ENCODE measurements at regions not wholly inside any gene's neighbourhood (a gene's known extent, or its start where the extent isn't known, plus 50 kb on each side); places are given as distances from the start of the nearest gene placed in this dataset.

DNA sequence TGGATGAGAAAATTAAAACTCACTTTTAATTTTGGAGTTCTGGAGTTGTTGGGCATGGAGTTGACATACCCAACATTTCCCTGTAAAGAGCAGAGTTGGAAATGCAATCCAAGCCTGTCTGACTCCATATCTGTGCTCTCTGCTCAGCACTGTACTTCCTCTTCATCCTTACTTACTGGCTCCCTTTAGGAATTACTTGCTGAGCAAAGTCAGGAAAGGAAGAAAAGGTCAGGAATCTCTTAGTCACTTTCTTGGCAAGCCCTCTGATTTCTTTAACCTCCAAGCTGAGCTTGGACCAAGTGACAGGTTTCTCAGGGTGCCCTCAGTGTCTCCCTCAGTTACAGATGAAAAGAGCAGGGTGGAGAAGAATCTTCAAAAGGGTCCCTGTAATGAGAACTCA, 501.5 kb downstream of the ZIC3 start:
- TF ChIP-seq FOXP2 (optimal IDR thresholded peaks at IDR 0.05; ENCODE audit: borderline replicate concordance, extremely low read depth, extremely low read length, insufficient read depth) (no peak), SIN3A (IDR thresholded peaks at IDR 0.05; ENCODE audit: borderline replicate concordance, insufficient read depth, low read length) (no peak), TAF1 (IDR thresholded peaks at IDR 0.05; ENCODE audit: borderline replicate concordance, insufficient read depth, low read length) (no peak), POLR2AphosphoS5 (IDR thresholded peaks at IDR 0.05; ENCODE audit: low read depth, low read length) (no peak)
- TF ChIP-seq, protein P1, sequence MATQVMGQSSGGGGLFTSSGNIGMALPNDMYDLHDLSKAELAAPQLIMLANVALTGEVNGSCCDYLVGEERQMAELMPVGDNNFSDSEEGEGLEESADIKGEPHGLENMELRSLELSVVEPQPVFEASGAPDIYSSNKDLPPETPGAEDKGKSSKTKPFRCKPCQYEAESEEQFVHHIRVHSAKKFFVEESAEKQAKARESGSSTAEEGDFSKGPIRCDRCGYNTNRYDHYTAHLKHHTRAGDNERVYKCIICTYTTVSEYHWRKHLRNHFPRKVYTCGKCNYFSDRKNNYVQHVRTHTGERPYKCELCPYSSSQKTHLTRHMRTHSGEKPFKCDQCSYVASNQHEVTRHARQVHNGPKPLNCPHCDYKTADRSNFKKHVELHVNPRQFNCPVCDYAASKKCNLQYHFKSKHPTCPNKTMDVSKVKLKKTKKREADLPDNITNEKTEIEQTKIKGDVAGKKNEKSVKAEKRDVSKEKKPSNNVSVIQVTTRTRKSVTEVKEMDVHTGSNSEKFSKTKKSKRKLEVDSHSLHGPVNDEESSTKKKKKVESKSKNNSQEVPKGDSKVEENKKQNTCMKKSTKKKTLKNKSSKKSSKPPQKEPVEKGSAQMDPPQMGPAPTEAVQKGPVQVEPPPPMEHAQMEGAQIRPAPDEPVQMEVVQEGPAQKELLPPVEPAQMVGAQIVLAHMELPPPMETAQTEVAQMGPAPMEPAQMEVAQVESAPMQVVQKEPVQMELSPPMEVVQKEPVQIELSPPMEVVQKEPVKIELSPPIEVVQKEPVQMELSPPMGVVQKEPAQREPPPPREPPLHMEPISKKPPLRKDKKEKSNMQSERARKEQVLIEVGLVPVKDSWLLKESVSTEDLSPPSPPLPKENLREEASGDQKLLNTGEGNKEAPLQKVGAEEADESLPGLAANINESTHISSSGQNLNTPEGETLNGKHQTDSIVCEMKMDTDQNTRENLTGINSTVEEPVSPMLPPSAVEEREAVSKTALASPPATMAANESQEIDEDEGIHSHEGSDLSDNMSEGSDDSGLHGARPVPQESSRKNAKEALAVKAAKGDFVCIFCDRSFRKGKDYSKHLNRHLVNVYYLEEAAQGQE (IDR thresholded peaks at IDR 0.05; ENCODE audit: insufficient read depth in 1 of 2, low read depth in 2 of 2, low read length in 2 of 2) = no peak

DNA sequence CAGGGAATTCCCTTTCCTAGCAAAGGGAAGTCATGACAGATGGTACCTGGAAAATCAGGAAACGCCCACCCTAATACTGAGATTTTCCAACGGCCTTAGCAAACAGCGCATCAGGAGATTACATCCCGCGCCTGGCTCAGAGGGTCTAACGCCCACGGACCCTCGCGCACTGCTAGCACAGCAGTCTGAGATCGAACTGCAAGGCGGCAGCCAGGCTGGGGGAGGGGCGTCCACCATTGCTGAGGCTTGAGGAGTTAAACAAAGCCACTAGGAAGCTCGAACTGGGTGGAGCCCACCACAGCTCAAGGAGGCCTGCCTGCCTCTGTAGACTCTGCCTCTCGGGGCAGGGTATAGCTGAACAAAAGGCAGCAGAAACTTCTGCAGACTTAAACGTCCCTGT, 507.7 kb downstream of the ZIC3 start:
- TF ChIP-seq SIN3A (IDR thresholded peaks at IDR 0.05; ENCODE audit: borderline replicate concordance, insufficient read depth, low read length) = no peak

DNA sequence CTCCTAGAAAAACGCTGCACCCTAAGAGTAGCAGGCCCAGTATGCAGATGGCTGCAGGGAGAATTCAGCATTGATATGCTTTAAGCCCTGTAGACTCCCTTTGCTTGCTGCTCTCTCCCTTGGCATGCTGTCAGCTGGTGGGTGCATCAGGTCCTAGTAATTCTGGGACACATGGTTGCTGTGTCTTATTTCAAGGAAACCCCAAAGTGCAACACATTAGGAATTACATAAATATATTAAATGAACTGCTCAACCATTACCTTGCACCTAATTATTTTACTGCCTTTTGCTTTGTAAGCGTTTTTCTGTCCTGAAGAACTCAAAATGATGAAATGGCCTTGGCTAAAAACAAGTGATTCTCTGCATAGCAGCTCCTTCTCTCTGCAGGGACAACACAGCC, 516.3 kb downstream of the ZIC3 start:
- TF ChIP-seq POLR2AphosphoS5 (IDR thresholded peaks at IDR 0.05; ENCODE audit: low read depth, low read length) (no peak), SIN3A (IDR thresholded peaks at IDR 0.05; ENCODE audit: borderline replicate concordance, insufficient read depth, low read length) (no peak), TAF1 (IDR thresholded peaks at IDR 0.05; ENCODE audit: borderline replicate concordance, insufficient read depth, low read length) (no peak), FOXP2 (optimal IDR thresholded peaks at IDR 0.05; ENCODE audit: borderline replicate concordance, extremely low read depth, extremely low read length, insufficient read depth) (no peak)
- TF ChIP-seq, protein P1 (IDR thresholded peaks at IDR 0.05; ENCODE audit: insufficient read depth in 1 of 2, low read depth in 2 of 2, low read length in 2 of 2) = no peak

DNA sequence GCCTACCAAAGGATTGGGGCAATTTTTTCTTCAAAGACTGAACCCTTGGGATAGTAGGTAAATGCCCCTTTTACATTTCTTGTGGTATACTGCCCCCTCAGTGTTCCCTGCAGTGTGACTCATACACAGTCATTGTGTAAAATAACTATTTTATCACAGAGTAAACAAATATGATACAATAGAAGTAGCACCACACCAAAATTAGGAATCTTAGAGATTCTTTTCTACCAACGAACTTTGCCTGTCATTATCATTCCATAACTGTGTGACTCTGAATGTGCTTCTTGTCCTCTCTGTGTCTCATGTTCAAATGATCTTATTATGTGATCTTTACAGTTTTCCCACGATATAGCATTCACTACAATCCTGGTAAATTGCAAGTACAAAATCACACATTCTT, 517.0 kb downstream of the ZIC3 start:
- no peak for TF ChIP-seq FOXP2 (optimal IDR thresholded peaks at IDR 0.05; ENCODE audit: borderline replicate concordance, extremely low read depth, extremely low read length, insufficient read depth)
- TF ChIP-seq, protein P1 (IDR thresholded peaks at IDR 0.05; ENCODE audit: insufficient read depth in 1 of 2, low read depth in 2 of 2, low read length in 2 of 2) = no peak
- TF ChIP-seq POLR2AphosphoS5 (IDR thresholded peaks at IDR 0.05; ENCODE audit: low read depth, low read length) = no peak
- TF ChIP-seq SIN3A (IDR thresholded peaks at IDR 0.05; ENCODE audit: borderline replicate concordance, insufficient read depth, low read length) = no peak
- no peak for TF ChIP-seq TAF1 (IDR thresholded peaks at IDR 0.05; ENCODE audit: borderline replicate concordance, insufficient read depth, low read length)

DNA sequence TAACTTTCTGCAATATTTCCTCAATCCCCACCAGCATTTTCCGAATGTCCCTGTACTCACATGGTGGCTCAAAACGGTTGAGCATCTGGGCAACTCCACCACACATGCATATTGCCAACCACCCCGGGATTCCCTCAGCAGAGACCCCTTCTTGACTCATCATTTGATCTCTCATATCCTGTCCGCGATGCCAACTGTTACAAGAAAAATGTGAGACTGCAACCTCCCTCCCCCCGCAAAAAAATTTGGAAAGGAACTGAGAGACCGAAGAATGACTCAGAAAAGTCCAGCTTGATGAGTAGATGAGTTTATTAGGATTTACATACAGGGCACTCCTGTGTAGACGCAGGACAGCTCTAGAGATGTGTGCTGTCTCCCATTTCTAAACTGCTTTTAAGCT, 561.4 kb downstream of the ZIC3 start:
- TF ChIP-seq TAF1 (IDR thresholded peaks at IDR 0.05; ENCODE audit: borderline replicate concordance, insufficient read depth, low read length) = no peak

DNA sequence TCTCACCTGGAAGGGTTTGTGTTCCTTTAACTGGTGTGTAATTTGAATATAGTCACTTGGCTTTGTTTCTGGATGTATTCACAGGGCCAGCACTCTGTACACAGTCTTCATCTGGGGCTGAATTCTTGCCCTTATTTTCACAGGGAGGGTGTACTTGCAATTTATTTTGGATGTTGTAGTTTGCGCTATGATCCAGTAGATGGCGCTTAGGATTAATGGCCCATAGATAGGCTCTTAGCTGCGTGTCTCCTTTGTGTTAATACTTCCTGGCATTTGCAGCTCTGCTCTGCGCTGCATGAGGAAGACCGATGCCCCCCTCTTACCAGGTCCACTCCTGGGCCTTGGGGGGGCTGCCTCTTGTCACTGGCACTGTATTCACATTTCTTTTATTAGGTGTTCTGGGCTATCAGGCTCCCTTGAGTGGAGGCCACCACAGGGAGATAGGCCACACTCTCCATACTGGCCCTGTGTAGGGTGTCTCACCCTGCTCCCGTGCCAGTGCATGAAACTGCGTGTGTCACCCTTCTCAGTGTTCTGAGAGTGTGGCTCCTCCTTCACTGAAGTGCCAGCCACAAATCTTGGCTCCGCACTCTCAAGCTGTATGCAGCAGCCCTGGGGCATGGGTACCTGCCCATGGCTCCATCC, 562.2 kb downstream of the ZIC3 start:
- TF ChIP-seq TAF1 (IDR thresholded peaks at IDR 0.05; ENCODE audit: borderline replicate concordance, insufficient read depth, low read length) (no peak), SIN3A (IDR thresholded peaks at IDR 0.05; ENCODE audit: borderline replicate concordance, insufficient read depth, low read length) (no peak), FOXP2 (optimal IDR thresholded peaks at IDR 0.05; ENCODE audit: borderline replicate concordance, extremely low read depth, extremely low read length, insufficient read depth) (no peak), POLR2AphosphoS5 (IDR thresholded peaks at IDR 0.05; ENCODE audit: low read depth, low read length) (no peak)
- TF ChIP-seq, protein P1 (IDR thresholded peaks at IDR 0.05; ENCODE audit: insufficient read depth in 1 of 2, low read depth in 2 of 2, low read length in 2 of 2) = no peak

Measured in PFSK-1 (cell line).